Liver (tissue), 3 donors: ENCODE measurements at regions not wholly inside any gene's neighbourhood (a gene's known extent, or its start where the extent isn't known, plus 50 kb on each side); places are given as distances from the start of the nearest gene placed in this dataset.

Experiments
- FOXA1 ChIP-seq: IDR thresholded peaks from 2 replicates; pipeline ENCODE4 v1.6.1; 2016; ENCODE audit warnings: antibody characterized with exemption
- FOXA2 ChIP-seq: IDR thresholded peaks from 2 replicates; pipeline ENCODE4 v1.6.1; 2016; ENCODE audit warnings: antibody characterized with exemption
- GABPA ChIP-seq, 2 donors: IDR thresholded peaks in 1 of 2; conservative IDR thresholded peaks in 1 of 2; 2 replicates each; pipeline ENCODE4 v1.6.1; 2016; ENCODE audit warnings: antibody characterized with exemption in 2 of 2, mild to moderate bottlenecking in 1 of 2, moderate library complexity in 1 of 2
- HNF4A ChIP-seq, 2 donors: conservative IDR thresholded peaks; 2 replicates each; pipeline ENCODE4 v1.6.1; 2016; ENCODE audit warnings: antibody characterized with exemption in 2 of 2, mild to moderate bottlenecking in 2 of 2
- HNF4G ChIP-seq: IDR thresholded peaks from 2 replicates; pipeline ENCODE4 v1.6.1; 2016; ENCODE audit warnings: antibody characterized with exemption
- NR2F2 ChIP-seq: IDR thresholded peaks from 2 replicates; pipeline ENCODE4 v1.6.1; 2016; ENCODE audit warnings: antibody characterized with exemption
- SP1 ChIP-seq: IDR thresholded peaks from 2 replicates; pipeline ENCODE4 v1.6.1; 2018; ENCODE audit warnings: antibody characterized with exemption, mild to moderate bottlenecking
- TAF1 ChIP-seq: conservative IDR thresholded peaks from 2 replicates; pipeline ENCODE4 v1.6.1; 2016; ENCODE audit warnings: antibody characterized with exemption, mild to moderate bottlenecking
- YY1 ChIP-seq: IDR thresholded peaks from 2 replicates; pipeline ENCODE4 v1.6.1; 2016; ENCODE audit warnings: antibody characterized with exemption, mild to moderate bottlenecking
- TF ChIP-seq, protein P1 (sequence below): fragments of 150-350 bp; IDR thresholded peaks from 2 replicates; pipeline ENCODE4 v1.5.1; 2017; ENCODE audit warnings: improper control_type of control experiment, low read depth, low read length; ENCODE audit not compliant: missing input control
- TF ChIP-seq, protein P2 (sequence below): IDR thresholded peaks from 2 replicates; pipeline ENCODE4 v1.6.1; 2016; ENCODE audit warnings: antibody characterized with exemption
- TF ChIP-seq, protein P3 (sequence below): IDR thresholded peaks from 2 replicates; pipeline ENCODE4 v1.6.1; 2016; ENCODE audit warnings: antibody characterized with exemption
- TF ChIP-seq, protein P4 (sequence below): IDR thresholded peaks from 2 replicates; pipeline ENCODE4 v1.6.1; 2016; ENCODE audit warnings: antibody characterized with exemption, mild to moderate bottlenecking
- TF ChIP-seq, protein P5 (sequence below): IDR thresholded peaks from 2 replicates; pipeline ENCODE4 v1.6.1; 2016; ENCODE audit warnings: antibody characterized with exemption
- donor health status: healthy.
- donor health status: healthy.

DNA sequence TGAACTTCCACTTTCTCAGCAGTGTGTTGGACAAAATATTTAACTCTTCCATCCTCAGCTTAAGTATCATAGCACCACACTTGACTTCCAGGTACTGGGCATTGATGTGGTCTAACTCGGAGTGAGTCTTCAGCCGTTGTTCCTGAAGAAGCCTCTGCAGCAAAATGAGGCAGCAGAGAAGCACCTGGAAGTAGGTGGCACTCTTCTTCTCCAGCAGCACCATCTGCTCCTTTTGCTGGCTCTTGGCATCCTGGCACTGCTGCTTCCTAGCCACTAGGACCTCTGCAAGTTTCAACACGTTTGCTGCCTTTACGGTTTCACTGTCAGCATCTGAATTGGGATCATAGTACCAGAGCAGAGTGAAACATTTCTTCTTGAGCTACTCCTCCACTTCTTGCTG is 162.5 kb upstream of the GORAB start:
- TF ChIP-seq, protein P1, sequence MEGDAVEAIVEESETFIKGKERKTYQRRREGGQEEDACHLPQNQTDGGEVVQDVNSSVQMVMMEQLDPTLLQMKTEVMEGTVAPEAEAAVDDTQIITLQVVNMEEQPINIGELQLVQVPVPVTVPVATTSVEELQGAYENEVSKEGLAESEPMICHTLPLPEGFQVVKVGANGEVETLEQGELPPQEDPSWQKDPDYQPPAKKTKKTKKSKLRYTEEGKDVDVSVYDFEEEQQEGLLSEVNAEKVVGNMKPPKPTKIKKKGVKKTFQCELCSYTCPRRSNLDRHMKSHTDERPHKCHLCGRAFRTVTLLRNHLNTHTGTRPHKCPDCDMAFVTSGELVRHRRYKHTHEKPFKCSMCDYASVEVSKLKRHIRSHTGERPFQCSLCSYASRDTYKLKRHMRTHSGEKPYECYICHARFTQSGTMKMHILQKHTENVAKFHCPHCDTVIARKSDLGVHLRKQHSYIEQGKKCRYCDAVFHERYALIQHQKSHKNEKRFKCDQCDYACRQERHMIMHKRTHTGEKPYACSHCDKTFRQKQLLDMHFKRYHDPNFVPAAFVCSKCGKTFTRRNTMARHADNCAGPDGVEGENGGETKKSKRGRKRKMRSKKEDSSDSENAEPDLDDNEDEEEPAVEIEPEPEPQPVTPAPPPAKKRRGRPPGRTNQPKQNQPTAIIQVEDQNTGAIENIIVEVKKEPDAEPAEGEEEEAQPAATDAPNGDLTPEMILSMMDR = no peak
- TF ChIP-seq NR2F2 = no peak
- TF ChIP-seq TAF1 = no peak
- no peak for TF ChIP-seq FOXA2
- TF ChIP-seq, protein P2, sequence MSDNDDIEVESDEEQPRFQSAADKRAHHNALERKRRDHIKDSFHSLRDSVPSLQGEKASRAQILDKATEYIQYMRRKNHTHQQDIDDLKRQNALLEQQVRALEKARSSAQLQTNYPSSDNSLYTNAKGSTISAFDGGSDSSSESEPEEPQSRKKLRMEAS = no peak
- TF ChIP-seq YY1 = no peak
- TF ChIP-seq, protein P3, sequence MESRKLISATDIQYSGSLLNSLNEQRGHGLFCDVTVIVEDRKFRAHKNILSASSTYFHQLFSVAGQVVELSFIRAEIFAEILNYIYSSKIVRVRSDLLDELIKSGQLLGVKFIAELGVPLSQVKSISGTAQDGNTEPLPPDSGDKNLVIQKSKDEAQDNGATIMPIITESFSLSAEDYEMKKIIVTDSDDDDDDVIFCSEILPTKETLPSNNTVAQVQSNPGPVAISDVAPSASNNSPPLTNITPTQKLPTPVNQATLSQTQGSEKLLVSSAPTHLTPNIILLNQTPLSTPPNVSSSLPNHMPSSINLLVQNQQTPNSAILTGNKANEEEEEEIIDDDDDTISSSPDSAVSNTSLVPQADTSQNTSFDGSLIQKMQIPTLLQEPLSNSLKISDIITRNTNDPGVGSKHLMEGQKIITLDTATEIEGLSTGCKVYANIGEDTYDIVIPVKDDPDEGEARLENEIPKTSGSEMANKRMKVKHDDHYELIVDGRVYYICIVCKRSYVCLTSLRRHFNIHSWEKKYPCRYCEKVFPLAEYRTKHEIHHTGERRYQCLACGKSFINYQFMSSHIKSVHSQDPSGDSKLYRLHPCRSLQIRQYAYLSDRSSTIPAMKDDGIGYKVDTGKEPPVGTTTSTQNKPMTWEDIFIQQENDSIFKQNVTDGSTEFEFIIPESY = no peak
- TF ChIP-seq, protein P4, sequence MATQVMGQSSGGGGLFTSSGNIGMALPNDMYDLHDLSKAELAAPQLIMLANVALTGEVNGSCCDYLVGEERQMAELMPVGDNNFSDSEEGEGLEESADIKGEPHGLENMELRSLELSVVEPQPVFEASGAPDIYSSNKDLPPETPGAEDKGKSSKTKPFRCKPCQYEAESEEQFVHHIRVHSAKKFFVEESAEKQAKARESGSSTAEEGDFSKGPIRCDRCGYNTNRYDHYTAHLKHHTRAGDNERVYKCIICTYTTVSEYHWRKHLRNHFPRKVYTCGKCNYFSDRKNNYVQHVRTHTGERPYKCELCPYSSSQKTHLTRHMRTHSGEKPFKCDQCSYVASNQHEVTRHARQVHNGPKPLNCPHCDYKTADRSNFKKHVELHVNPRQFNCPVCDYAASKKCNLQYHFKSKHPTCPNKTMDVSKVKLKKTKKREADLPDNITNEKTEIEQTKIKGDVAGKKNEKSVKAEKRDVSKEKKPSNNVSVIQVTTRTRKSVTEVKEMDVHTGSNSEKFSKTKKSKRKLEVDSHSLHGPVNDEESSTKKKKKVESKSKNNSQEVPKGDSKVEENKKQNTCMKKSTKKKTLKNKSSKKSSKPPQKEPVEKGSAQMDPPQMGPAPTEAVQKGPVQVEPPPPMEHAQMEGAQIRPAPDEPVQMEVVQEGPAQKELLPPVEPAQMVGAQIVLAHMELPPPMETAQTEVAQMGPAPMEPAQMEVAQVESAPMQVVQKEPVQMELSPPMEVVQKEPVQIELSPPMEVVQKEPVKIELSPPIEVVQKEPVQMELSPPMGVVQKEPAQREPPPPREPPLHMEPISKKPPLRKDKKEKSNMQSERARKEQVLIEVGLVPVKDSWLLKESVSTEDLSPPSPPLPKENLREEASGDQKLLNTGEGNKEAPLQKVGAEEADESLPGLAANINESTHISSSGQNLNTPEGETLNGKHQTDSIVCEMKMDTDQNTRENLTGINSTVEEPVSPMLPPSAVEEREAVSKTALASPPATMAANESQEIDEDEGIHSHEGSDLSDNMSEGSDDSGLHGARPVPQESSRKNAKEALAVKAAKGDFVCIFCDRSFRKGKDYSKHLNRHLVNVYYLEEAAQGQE = no peak
- TF ChIP-seq, protein P5, sequence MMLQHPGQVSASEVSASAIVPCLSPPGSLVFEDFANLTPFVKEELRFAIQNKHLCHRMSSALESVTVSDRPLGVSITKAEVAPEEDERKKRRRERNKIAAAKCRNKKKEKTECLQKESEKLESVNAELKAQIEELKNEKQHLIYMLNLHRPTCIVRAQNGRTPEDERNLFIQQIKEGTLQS = no peak
- no peak for TF ChIP-seq SP1
- no peak for TF ChIP-seq HNF4A (conservative IDR thresholded peaks at IDR 0.05)
- TF ChIP-seq FOXA1 = no peak
- no peak for TF ChIP-seq HNF4G
- no peak for TF ChIP-seq GABPA (IDR thresholded peaks at IDR 0.05 in 1 of 2, conservative IDR thresholded peaks at IDR 0.05 in 1 of 2)
